ENCODE measurements at regions not wholly inside any gene's neighbourhood (a gene's known extent, or its start where the extent isn't known, plus 50 kb on each side); places are given as distances from the start of the nearest gene placed in this dataset.
"Not testable (repeated sequence)": the region's sequence is repeated elsewhere in the genome, so short reads cannot be mapped to it uniquely, and the experiment has no call there.

DNA sequence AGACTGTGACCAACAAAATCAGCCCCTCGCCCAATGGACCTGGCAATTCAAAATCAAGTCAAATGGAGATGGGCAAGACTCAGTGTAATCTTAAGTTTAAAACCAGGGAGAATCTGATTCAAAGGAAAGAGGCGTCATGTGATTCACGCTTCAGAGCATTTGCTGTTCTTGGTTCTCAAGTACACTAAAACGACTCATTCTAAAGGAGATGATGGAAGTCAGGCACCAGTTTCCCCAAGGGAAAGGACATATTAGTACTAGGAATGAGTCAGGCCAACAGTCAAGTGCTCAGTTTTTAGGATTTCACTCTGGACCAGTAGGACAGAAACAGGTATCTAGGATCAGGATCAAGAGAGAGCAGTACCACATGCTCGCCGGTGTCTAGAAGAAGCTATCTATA is 429.6 kb downstream of the PLPP3 start:
- no peak for DNase-seq (ENCODE audit: low read depth)

DNA sequence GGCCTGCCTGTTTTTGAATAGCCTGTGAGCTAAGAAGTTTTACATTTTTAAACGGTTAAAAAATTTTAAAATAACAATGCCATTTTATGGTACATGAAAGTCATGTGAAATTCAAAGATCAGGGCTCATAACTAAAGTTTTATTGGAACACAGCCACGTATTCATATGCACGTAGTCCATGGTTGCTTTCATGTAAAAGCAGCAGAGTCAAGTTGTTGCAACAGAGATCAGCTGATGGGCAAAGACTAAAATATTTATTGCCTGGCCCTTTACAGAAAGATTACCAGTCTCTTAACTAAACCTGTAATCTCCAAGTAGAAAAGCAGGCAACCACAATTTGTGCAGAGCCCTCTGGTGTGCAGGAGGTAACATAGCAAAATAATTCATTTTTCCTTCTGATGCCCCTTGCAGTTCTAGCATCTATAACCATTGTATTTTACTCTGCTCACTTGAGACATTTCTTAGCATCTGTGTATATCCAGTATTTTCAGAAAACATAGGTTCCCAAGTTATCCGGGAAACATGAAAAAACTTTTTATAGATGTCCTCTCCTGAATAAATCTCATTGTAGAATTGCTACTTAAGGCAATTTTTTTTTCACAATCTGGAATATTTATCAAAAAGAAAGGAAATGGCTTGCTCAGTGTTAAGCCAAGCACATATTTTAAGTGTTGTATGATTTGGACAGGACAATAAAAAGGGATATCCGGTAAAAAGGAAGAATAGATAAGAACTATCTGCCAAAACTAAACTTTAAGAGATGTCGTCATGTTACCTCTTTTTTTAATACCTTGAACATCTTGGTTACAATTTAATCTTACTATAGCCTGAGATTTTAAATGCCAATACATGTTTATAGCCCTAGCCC is 430.8 kb downstream of the PLPP3 start:
- DNase-seq (ENCODE audit: low read depth): no peak

- DNase-seq (ENCODE audit: low read depth): no peak
Observed at GRCh38 chr1:56147459-56147858, 431.9 kb downstream of the PLPP3 start.

- no peak for DNase-seq (ENCODE audit: low read depth)
Observed at GRCh38 chr1:56147034-56147433, 432.3 kb downstream of the PLPP3 start.

GRCh38 chr1:56146449-56146848 is 432.9 kb downstream of the PLPP3 start:
- DNase-seq (ENCODE audit: low read depth): no peak

- no peak for DNase-seq (ENCODE audit: low read depth)
Observed at GRCh38 chr1:56145581-56145980, 433.8 kb downstream of the PLPP3 start.

- DNase-seq (ENCODE audit: low read depth): no peak
Observed at GRCh38 chr1:56142301-56142700, 437.1 kb downstream of the PLPP3 start.

DNA sequence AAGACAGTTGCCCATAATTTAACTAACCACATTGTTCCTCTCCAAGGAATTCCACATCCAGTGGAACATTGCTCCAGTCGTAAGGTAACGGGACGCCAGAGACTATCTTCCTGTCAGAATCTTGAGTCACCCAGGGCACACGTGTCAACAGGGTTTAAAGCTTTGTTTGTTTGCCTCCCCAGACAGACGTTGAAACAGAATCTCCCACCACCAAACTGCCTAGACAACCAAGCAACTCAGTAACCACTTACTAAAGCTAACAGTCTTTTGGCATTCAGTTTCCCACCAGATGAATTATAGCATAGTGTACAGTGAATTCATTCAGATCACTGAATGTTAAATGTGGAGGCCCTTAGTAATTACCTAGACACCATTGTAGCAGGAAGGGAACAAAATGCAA is 439.5 kb downstream of the PLPP3 start:
- DNase-seq (ENCODE audit: low read depth): no peak

GRCh38 chr1:56137521-56138505 is 441.6 kb downstream of the PLPP3 start:
- DNase-seq (ENCODE audit: low read depth): no peak

GRCh38 chr1:56137090-56137489 is 442.3 kb downstream of the PLPP3 start:
- no peak for DNase-seq (ENCODE audit: low read depth)

DNA sequence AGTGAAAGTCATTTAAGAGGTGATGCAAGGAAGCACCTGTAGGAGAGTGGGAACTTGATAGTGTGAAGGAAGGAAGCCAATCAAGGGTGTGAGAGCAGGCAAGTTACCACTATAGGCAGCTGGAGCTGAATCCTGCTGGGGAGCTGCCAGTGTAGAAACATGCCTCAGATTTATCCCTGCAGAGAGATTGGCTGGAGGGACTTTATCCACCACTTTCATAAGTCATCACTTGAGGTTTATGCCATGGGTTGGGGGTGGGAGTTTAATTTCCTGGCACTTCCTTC is 443.6 kb downstream of the PLPP3 start:
- no peak for DNase-seq (ENCODE audit: low read depth)

GRCh38 chr1:56135069-56135863 is 444.1 kb downstream of the PLPP3 start:
- no peak for DNase-seq (ENCODE audit: low read depth)

DNA sequence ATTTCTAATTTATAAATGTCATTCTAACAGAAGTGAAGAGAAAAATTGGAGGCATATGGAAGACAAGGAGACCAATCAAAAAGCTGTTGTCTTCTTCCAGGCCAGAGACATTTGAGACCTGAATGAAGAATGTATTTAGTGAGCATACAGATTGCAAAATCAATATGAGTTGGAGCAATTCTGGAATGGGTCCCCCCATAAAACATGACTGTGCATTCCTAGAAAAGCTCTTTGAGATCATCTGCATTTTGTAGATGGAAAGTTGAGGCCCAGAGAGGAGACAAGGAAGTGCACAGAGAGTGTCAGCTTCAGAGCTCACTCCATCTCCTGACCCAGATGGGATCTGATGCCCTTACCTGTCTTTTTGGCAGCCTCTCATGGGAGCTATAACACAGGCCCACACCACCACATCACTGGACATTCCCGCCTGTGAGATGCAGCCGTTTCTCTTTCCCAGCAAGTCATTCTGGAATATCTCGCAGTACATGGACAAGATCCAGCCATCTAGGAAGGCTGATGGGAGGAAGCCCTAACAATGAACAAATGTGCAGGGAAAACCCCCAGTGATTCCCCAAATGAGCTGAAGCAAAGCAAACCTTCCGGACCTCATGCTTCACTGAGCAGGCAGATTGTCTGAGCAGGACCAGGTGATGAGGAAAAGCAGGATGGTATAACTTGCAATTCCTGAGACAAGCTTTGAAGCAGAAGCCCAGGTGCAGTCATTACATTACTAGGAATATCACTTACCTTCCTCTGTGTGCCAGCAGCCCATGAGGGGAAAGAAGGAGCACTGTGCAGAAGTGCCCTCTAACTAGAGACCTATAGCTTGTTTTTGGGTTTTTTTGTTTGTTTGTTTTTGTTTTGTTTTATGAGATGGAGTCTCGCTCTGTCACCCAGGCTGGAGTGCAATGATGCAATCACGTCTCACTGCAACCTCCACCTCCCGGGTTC is 445.6 kb downstream of the PLPP3 start:
- no peak for DNase-seq (ENCODE audit: low read depth)

GRCh38 chr1:56132520-56132919 is 446.8 kb downstream of the PLPP3 start:
- DNase-seq (ENCODE audit: low read depth): no peak

- no peak for DNase-seq (ENCODE audit: low read depth)
Observed at GRCh38 chr1:56129837-56130236, 449.5 kb downstream of the PLPP3 start.

GRCh38 chr1:56125316-56125715 is 454.0 kb downstream of the PLPP3 start:
- no peak for DNase-seq (ENCODE audit: low read depth)

GRCh38 chr1:56123826-56124225 is 455.5 kb downstream of the PLPP3 start:
- DNase-seq (ENCODE audit: low read depth): no peak

DNA sequence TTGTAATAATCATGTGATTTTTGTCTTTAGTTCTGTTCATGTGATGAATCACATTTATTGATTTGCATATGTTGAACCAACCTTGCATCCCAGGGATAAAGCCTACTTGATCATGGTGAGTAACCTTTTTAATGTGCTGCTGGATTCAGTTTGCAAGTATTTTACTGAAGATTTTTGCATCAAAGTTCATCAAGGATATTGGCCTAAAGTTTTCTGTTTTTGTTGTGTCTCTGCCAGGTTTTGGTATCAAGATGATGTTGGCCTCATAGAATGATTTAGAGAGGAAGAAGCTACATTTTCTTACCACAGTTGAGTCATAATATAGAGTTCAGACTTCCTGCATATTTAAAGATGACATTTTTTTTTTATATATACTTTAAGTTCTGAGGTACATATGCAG is 455.9 kb downstream of the PLPP3 start:
- DNase-seq (ENCODE audit: low read depth): no peak

DNA sequence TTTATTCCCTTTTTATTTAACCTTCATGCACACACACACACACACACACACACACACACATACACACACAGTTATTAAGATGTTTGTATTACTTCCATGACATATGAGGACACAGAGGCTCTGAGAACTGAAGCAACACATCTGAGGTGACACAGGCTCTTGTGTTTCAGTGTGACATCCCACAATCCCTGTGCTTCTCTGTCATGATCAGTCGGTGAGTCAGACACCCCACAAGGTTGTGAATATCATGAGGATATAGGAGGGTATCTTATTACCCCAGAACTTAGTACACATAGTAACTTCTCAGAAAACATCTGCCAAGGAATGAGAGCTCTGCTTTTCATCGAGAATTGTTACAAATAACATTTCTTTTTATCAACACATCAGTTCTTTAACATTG is 459.3 kb downstream of the PLPP3 start:
- DNase-seq (ENCODE audit: low read depth): no peak

DNA sequence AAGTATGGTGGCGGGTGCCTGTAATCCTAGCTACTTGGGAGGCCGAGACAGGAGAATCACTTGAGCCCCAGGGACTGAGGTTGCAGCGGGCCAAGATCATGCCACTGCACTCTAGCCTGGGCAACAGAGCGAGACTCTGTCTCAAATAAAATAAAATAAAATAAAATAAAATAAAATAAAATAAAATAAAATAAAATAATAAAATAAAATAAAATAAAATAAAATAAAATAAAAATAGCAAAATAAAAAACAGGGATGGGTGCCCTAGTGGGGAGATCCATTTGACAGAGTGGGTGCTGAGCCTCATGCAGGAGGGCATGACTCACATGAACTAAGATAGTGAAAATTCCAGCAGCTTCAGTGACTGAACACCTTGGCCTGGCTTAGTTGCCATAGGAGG is 460.7 kb downstream of the PLPP3 start:
- DNase-seq (ENCODE audit: low read depth): not testable (repeated sequence)

GRCh38 chr1:56115701-56116100 is 463.7 kb downstream of the PLPP3 start:
- DNase-seq (ENCODE audit: low read depth): no peak
